ENCODE measurements at regions not wholly inside any gene's neighbourhood (a gene's known extent, or its start where the extent isn't known, plus 50 kb on each side); places are given as distances from the start of the nearest gene placed in this dataset.

- no peak for ATAC-seq
- TF ChIP-seq RARB (CRISPR knock-in tag; IDR thresholded peaks at IDR 0.05): no peak
- TF ChIP-seq CSRNP3 (CRISPR knock-in tag; IDR thresholded peaks at IDR 0.05): no peak
- no peak for TF ChIP-seq ZFP3 (CRISPR knock-in tag; IDR thresholded peaks at IDR 0.05)
- TF ChIP-seq GLIS3 (CRISPR knock-in tag; IDR thresholded peaks at IDR 0.05): no peak
- TF ChIP-seq CSDC2 (CRISPR knock-in tag; IDR thresholded peaks at IDR 0.05): no peak
- TF ChIP-seq ZC3H10 (CRISPR knock-in tag; IDR thresholded peaks at IDR 0.05): no peak
- TF ChIP-seq TCF4 (CRISPR knock-in tag; IDR thresholded peaks at IDR 0.05; ENCODE audit: borderline replicate concordance): no peak
- no peak for TF ChIP-seq ZNF70 (CRISPR knock-in tag; IDR thresholded peaks at IDR 0.05)
- no peak for TF ChIP-seq ZNF8 (CRISPR knock-in tag; IDR thresholded peaks at IDR 0.05)
These were observed 774.3 kb downstream of the TUSC7 start for GRCh38 chr3:117483839-117484238.

GRCh38 chr3:117485841-117486240 is 776.3 kb downstream of the TUSC7 start:
- no peak for TF ChIP-seq CREB5 (CRISPR knock-in tag; IDR thresholded peaks at IDR 0.05; ENCODE audit: low read depth)
- TF ChIP-seq PPARA (CRISPR knock-in tag; IDR thresholded peaks at IDR 0.05; ENCODE audit: borderline replicate concordance): no peak
- no peak for TF ChIP-seq ZFP30 (CRISPR knock-in tag; IDR thresholded peaks at IDR 0.05)
- no peak for TF ChIP-seq BACH2 (CRISPR knock-in tag; IDR thresholded peaks at IDR 0.05; ENCODE audit: borderline replicate concordance)
- TF ChIP-seq TCF4 (CRISPR knock-in tag; IDR thresholded peaks at IDR 0.05; ENCODE audit: borderline replicate concordance): no peak
- TF ChIP-seq ZC3H10 (CRISPR knock-in tag; IDR thresholded peaks at IDR 0.05): no peak
- TF ChIP-seq POU6F1 (CRISPR knock-in tag; IDR thresholded peaks at IDR 0.05; ENCODE audit: borderline replicate concordance, low read depth): no peak
- TF ChIP-seq ZNF565 (CRISPR knock-in tag; conservative IDR thresholded peaks at IDR 0.05; ENCODE audit: low read depth): no peak
- no peak for TF ChIP-seq GLIS3 (CRISPR knock-in tag; IDR thresholded peaks at IDR 0.05)
- no peak for TF ChIP-seq ZNF8 (CRISPR knock-in tag; IDR thresholded peaks at IDR 0.05)
- TF ChIP-seq OSR1 (CRISPR knock-in tag; IDR thresholded peaks at IDR 0.05): no peak
- no peak for TF ChIP-seq TSHZ2 (CRISPR knock-in tag; IDR thresholded peaks at IDR 0.05)
- no peak for TF ChIP-seq ISL1 (CRISPR knock-in tag; IDR thresholded peaks at IDR 0.05)
- TF ChIP-seq ZFP3 (CRISPR knock-in tag; IDR thresholded peaks at IDR 0.05): no peak
- no peak for TF ChIP-seq ESRRG (CRISPR knock-in tag; IDR thresholded peaks at IDR 0.05)
- no peak for TF ChIP-seq TOX (CRISPR knock-in tag; IDR thresholded peaks at IDR 0.05; ENCODE audit: borderline replicate concordance)
- TF ChIP-seq ZNF70 (CRISPR knock-in tag; IDR thresholded peaks at IDR 0.05): no peak
- no peak for TF ChIP-seq ARNTL (CRISPR knock-in tag; IDR thresholded peaks at IDR 0.05; ENCODE audit: borderline replicate concordance, low read depth)
- TF ChIP-seq CSRNP3 (CRISPR knock-in tag; IDR thresholded peaks at IDR 0.05): no peak
- no peak for ATAC-seq

Data from SK-N-SH treated with all-trans-retinoic acid at 6 μM for 48 hours (cell line).